Loucy (cell line): ENCODE measurements at regions not wholly inside any gene's neighbourhood (a gene's known extent, or its start where the extent isn't known, plus 50 kb on each side); places are given as distances from the start of the nearest gene placed in this dataset.

Experiments
- H2AFZ ChIP-seq: fragments of 200-600 bp; sonication (generic); 2 replicates; pipeline ENCODE4 v1.6.0; 2016; ENCODE audit warnings: antibody characterized with exemption, mild to moderate bottlenecking, low read length, moderate library complexity
- H3F3A ChIP-seq: fragments of 200-600 bp; 2 replicates; pipeline ENCODE4 v1.6.0; 2016; ENCODE audit warnings: antibody characterized with exemption, low read depth, mild to moderate bottlenecking
- H3K27me3 ChIP-seq: fragments of 200-600 bp; sonication (generic); 2 replicates; pipeline ENCODE4 v1.6.1; 2014; ENCODE audit warnings: low read length, mild to moderate bottlenecking; ENCODE audit not compliant: insufficient read depth, poor library complexity, severe bottlenecking
- H3K36me3 ChIP-seq: fragments of 200-600 bp; sonication (generic); 2 replicates; pipeline ENCODE4 v1.6.1; 2016; ENCODE audit warnings: low read length; ENCODE audit not compliant: insufficient read depth
- H3K4me1 ChIP-seq: fragments of 200-600 bp; sonication (generic); 2 replicates; pipeline ENCODE4 v1.5.1; 2014; ENCODE audit warnings: low read length, mild to moderate bottlenecking; ENCODE audit not compliant: insufficient read depth, poor library complexity, severe bottlenecking
- H3K4me2 ChIP-seq: fragments of 200-600 bp; sonication (generic); 2 replicates; pipeline ENCODE4 v1.6.0; 2014; ENCODE audit warnings: antibody characterized with exemption, low read length, low read depth, mild to moderate bottlenecking; ENCODE audit not compliant: poor library complexity, severe bottlenecking
- H3K4me3 ChIP-seq: fragments of 200-600 bp; sonication (generic); 2 replicates; pipeline ENCODE4 v1.5.1; 2014; ENCODE audit warnings: low read length, mild to moderate bottlenecking, mixed read lengths; ENCODE audit not compliant: poor library complexity, severe bottlenecking
- H3K79me2 ChIP-seq: fragments of 200-600 bp; sonication (generic); 2 replicates; pipeline ENCODE4 v1.6.1; 2014; ENCODE audit warnings: low read length; ENCODE audit not compliant: insufficient read depth
- H3K9ac ChIP-seq: fragments of 200-600 bp; sonication (generic); 2 replicates; pipeline ENCODE4 v1.6.0; 2014; ENCODE audit warnings: mild to moderate bottlenecking, low read depth, low read length, moderate library complexity; ENCODE audit not compliant: poor library complexity, severe bottlenecking
- H3K9me2 ChIP-seq: fragments of 200-600 bp; sonication (generic); replicated peaks from 2 replicates; pipeline ENCODE4 v1.6.1; 2016; ENCODE audit warnings: low read depth, low read length, mixed read lengths
- H3K9me3 ChIP-seq: fragments of 200-600 bp; sonication (generic); 2 replicates; pipeline ENCODE4 v1.6.1; 2014; ENCODE audit warnings: mild to moderate bottlenecking, antibody characterized with exemption, low read length, low read depth; ENCODE audit not compliant: insufficient read depth
- H4K20me1 ChIP-seq: fragments of 200-600 bp; sonication (generic); 2 replicates; pipeline ENCODE4 v1.6.0; 2014; ENCODE audit warnings: antibody characterized with exemption, low read length, mild to moderate bottlenecking; ENCODE audit not compliant: insufficient read depth, poor library complexity, severe bottlenecking
- EZH2phosphoT487 ChIP-seq: fragments of 200-600 bp; IDR thresholded peaks from 2 replicates; pipeline ENCODE4 v1.6.1; 2018; ENCODE audit warnings: antibody characterized with exemption, mild to moderate bottlenecking, moderate library complexity, borderline replicate concordance
- TF ChIP-seq, protein P1 (sequence below): fragments of 200-600 bp; sonication (generic); conservative IDR thresholded peaks from 2 replicates; pipeline ENCODE4 v1.5.1; 2014; ENCODE audit warnings: mild to moderate bottlenecking, antibody characterized with exemption, low read length

DNA sequence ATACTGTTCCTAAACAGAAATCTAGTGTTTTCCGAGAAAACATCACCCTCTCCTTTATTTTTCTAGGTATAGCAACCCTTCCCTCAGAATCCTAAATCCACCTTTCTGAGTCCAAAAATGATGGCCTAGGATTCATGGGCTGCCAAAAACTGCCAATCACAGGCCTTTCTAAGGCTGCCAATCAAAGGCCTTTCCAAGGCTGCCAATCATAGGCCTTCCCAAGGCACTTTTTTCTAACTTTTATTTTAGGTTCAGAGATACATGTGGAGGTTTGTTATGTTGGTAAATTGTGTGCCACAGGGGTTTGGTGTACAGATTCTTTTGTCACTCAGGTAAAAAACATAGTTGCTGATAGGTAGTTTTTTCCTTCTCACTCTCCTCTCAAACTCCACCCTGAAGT lies 673.7 kb downstream of the FAT4 start:
- H2AFZ ChIP-seq, result no peak overlapping the region
- H3K36me3 ChIP-seq, result no peaks in the 10 kb centered on the region
- TF ChIP-seq, protein P1, sequence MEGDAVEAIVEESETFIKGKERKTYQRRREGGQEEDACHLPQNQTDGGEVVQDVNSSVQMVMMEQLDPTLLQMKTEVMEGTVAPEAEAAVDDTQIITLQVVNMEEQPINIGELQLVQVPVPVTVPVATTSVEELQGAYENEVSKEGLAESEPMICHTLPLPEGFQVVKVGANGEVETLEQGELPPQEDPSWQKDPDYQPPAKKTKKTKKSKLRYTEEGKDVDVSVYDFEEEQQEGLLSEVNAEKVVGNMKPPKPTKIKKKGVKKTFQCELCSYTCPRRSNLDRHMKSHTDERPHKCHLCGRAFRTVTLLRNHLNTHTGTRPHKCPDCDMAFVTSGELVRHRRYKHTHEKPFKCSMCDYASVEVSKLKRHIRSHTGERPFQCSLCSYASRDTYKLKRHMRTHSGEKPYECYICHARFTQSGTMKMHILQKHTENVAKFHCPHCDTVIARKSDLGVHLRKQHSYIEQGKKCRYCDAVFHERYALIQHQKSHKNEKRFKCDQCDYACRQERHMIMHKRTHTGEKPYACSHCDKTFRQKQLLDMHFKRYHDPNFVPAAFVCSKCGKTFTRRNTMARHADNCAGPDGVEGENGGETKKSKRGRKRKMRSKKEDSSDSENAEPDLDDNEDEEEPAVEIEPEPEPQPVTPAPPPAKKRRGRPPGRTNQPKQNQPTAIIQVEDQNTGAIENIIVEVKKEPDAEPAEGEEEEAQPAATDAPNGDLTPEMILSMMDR, result no peak
- no peak for TF ChIP-seq EZH2phosphoT487
- no peaks in the 10 kb centered on the region for H3K79me2 ChIP-seq
- no peaks in the 10 kb centered on the region for H3K9me3 ChIP-seq
- peaks cover 3% of the 10 kb centered on the region for H3K4me1 ChIP-seq
- no peaks in the 10 kb centered on the region for H4K20me1 ChIP-seq
- no peaks in the 10 kb centered on the region for H3F3A ChIP-seq
- H3K4me3 ChIP-seq, result no peak overlapping the region
- H3K9ac ChIP-seq, result no peak overlapping the region
- no peaks in the 10 kb centered on the region for H3K9me2 ChIP-seq
- no peaks in the 10 kb centered on the region for H3K27me3 ChIP-seq
- no peak overlapping the region for H3K4me2 ChIP-seq

DNA sequence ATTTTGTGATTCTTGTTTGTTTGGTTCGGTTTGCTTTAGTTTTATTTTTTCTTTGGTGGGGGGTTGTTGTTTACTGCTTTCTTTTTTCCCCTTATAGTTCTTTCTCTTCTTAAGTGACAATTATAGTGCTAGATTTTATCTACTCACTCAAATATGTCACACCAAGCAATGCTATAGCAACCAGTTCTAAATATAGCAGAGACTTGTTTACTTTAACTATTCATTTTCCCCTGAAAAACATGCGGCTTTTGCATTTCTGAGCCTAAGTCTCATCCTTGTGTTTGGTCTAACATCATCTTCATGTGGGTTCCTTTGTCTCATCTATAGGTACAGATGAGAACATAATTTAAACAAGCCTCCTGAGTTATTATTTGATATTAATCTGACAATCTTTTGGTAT lies 676.6 kb downstream of the FAT4 start:
- Histone ChIP-seq H4K20me1 (no peaks in the 10 kb centered on the region), H3K9me3 (no peaks in the 10 kb centered on the region), H3K9ac (no peak overlapping the region), H3F3A (no peaks in the 10 kb centered on the region), H3K36me3 (no peaks in the 10 kb centered on the region), H3K79me2 (no peaks in the 10 kb centered on the region), H3K4me3 (no peak overlapping the region), H2AFZ (no peak overlapping the region), H3K9me2 (no peaks in the 10 kb centered on the region), H3K4me2 (no peak overlapping the region), H3K27me3 (no peaks in the 10 kb centered on the region), H3K4me1 (no peaks in the 10 kb centered on the region)
- TF ChIP-seq, protein P1, result no peak
- TF ChIP-seq EZH2phosphoT487, result no peak

DNA sequence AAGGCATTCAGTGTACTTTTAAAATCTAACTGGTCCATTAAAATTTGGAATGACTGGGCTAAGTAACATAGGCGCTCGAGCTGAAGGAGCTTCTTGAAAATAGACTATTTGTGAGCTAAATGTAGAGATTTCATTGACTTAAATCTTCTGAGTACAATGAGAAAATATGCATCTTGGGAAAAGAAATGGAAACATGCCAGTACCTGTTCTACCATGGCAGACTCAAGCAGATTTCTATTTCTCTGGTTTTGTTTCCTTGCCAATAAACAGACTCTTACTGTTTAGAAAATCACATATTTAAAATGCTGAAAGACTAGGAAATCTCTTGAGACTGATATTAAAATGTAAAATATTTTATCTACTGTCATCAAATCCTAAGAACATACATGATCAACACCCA lies 678.1 kb downstream of the FAT4 start:
- H3K4me3 ChIP-seq, result no peak overlapping the region
- H3K9me3 ChIP-seq, result no peaks in the 10 kb centered on the region
- H3K4me2 ChIP-seq, result no peak overlapping the region
- no peak overlapping the region for H3K9ac ChIP-seq
- TF ChIP-seq, protein P1, result no peak
- no peak for TF ChIP-seq EZH2phosphoT487
- H3K36me3 ChIP-seq, result no peaks in the 10 kb centered on the region
- no peaks in the 10 kb centered on the region for H3K79me2 ChIP-seq
- H3K4me1 ChIP-seq, result no peaks in the 10 kb centered on the region
- no peaks in the 10 kb centered on the region for H3K9me2 ChIP-seq
- no peak overlapping the region for H2AFZ ChIP-seq
- no peaks in the 10 kb centered on the region for H3F3A ChIP-seq
- no peaks in the 10 kb centered on the region for H3K27me3 ChIP-seq
- no peaks in the 10 kb centered on the region for H4K20me1 ChIP-seq
